GM10248 (cell line): ENCODE measurements at regions not wholly inside any gene's neighbourhood (a gene's known extent, or its start where the extent isn't known, plus 50 kb on each side); places are given as distances from the start of the nearest gene placed in this dataset.

Experiments used
- CTCF ChIA-PET: fragments of 300-600 bp; sonication (Branson Sonifier 250); formaldehyde crosslinking; extraction: SDS; loops from one replicate; lab custom pipeline; 2021; ENCODE audit warnings: antibody characterized with exemption; lab: Yijun Ruan, JAX
- POLR2A ChIA-PET: fragments of 350-650 bp; sonication (Branson Sonifier 250); formaldehyde crosslinking; extraction: SDS; loops from one replicate; lab custom pipeline; 2020; ENCODE audit warnings: antibody characterized with exemption; lab: Yijun Ruan, JAX
- DNase-seq: peaks from one replicate; pipeline ENCODE4 v3.0.0; 2012; ENCODE audit errors: extremely low spot score
- CTCF ChIP-seq: IDR thresholded peaks from 2 replicates; pipeline ENCODE4 v1.5.1; 2012; ENCODE audit warnings: mild to moderate bottlenecking, low read depth; ENCODE audit errors: extremely low read depth, missing control alignments, control extremely low read depth

- peak; percentile 37 for DNase-seq
- ChIA-PET POLR2A (no interaction called here), CTCF (interaction anchor here (0.7 to 4.7 kb wide), 23 partner anchors 8 to 932 kb away, joined by 3 to 49 read pairs (median 4); no protein-coding TSS in a partner anchor)
- peak; percentile 72 for TF ChIP-seq CTCF
Measured at GRCh38 chr13:78137404-78138142, 218.9 kb upstream of the EDNRB start.

GRCh38 chr13:78136966-78137365 lies 218.3 kb upstream of the EDNRB start:
- CTCF ChIA-PET = interaction anchor here (1.2 to 4.7 kb wide), 11 partner anchors 10 to 849 kb away, joined by 3 to 49 read pairs (median 6); no protein-coding TSS in a partner anchor

GRCh38 chr13:78133511-78133910 lies 214.9 kb upstream of the EDNRB start:
- CTCF ChIA-PET = interaction anchor here (0.7 to 2.5 kb wide), 2 partner anchors 12 to 845 kb away, joined by 3 to 9 read pairs; no protein-coding TSS in a partner anchor
- TF ChIP-seq CTCF = no peak

More at GRCh38 chr13:78136966-78137365, 218.3 kb upstream of the EDNRB start:
- no peak for TF ChIP-seq CTCF
- POLR2A ChIA-PET = no interaction called here
- DNase-seq = no peak

GRCh38 chr13:78131811-78132210 lies 213.2 kb upstream of the EDNRB start:
- no peak for DNase-seq
- peak; percentile 35 for TF ChIP-seq CTCF
- CTCF ChIA-PET = interaction anchor here (2.9 kb wide), 1 partner anchor 10 kb away, joined by 22 read pairs; no protein-coding TSS in a partner anchor
- POLR2A ChIA-PET = no interaction called here

More at GRCh38 chr13:78133511-78133910, 214.9 kb upstream of the EDNRB start:
- POLR2A ChIA-PET = no interaction called here
- DNase-seq = no peak

- TF ChIP-seq CTCF = no peak
- ChIA-PET POLR2A (no interaction called here), CTCF (interaction anchor here (1.3 to 2.9 kb wide), 3 partner anchors 10 to 848 kb away, joined by 5 to 22 read pairs (median 5); no protein-coding TSS in a partner anchor)
- DNase-seq = no peak
Measured at GRCh38 chr13:78131346-78131745, 212.7 kb upstream of the EDNRB start.

GRCh38 chr13:78129823-78130222 lies 211.2 kb upstream of the EDNRB start:
- no peak for DNase-seq
- ChIA-PET POLR2A (no interaction called here), CTCF (interaction anchor here (1.3 to 2.9 kb wide), 4 partner anchors 8 to 849 kb away, joined by 5 to 22 read pairs (median 8); no protein-coding TSS in a partner anchor)
- TF ChIP-seq CTCF = no peak
